ENCODE measurements at regions not wholly inside any gene's neighbourhood (a gene's known extent, or its start where the extent isn't known, plus 50 kb on each side); places are given as distances from the start of the nearest gene placed in this dataset.

GRCh38 chr1:199955235-199955634, 72.3 kb upstream of the NR5A2 start:
- H3K27me3 ChIP-seq: no peaks in the 10 kb centered on the region
- H3K9me3 ChIP-seq: no peaks in the 10 kb centered on the region
- intact Hi-C loops (cut with DNase I; ENCODE audit: low total_unique reads): no loop called here
- no peak overlapping the region for H3K4me3 ChIP-seq
- H3K4me1 ChIP-seq: no peaks in the 10 kb centered on the region
- no peak for DNase-seq
- no peak for TF ChIP-seq CTCF (IDR thresholded peaks at IDR 0.05)
- H3K36me3 ChIP-seq: no peaks in the 10 kb centered on the region
- H3K27ac ChIP-seq: no peak overlapping the region

GRCh38 chr1:199956005-199956404, 71.5 kb upstream of the NR5A2 start:
- Histone ChIP-seq H3K27ac (no peak overlapping the region), H3K4me1 (no peaks in the 10 kb centered on the region), H3K27me3 (no peaks in the 10 kb centered on the region), H3K4me3 (no peak overlapping the region), H3K36me3 (no peaks in the 10 kb centered on the region), H3K9me3 (no peaks in the 10 kb centered on the region)
- TF ChIP-seq CTCF (IDR thresholded peaks at IDR 0.05): no peak
- intact Hi-C loops (cut with DNase I; ENCODE audit: low total_unique reads): no loop called here
- no peak for DNase-seq

- no peak overlapping the region for H3K4me3 ChIP-seq
- no peak for TF ChIP-seq CTCF (IDR thresholded peaks at IDR 0.05)
- no peak overlapping the region for H3K27ac ChIP-seq
- H3K36me3 ChIP-seq: no peaks in the 10 kb centered on the region
- H3K27me3 ChIP-seq: no peaks in the 10 kb centered on the region
- no peaks in the 10 kb centered on the region for H3K9me3 ChIP-seq
- no peaks in the 10 kb centered on the region for H3K4me1 ChIP-seq
- intact Hi-C loops (cut with DNase I; ENCODE audit: low total_unique reads): no loop called here
- DNase-seq: no peak
These were observed 68.3 kb upstream of the NR5A2 start for GRCh38 chr1:199959033-199959774.

GRCh38 chr1:199959775-199960110, 67.8 kb upstream of the NR5A2 start:
- H3K9me3 ChIP-seq: no peaks in the 10 kb centered on the region
- no peaks in the 10 kb centered on the region for H3K27me3 ChIP-seq
- H3K27ac ChIP-seq: no peak overlapping the region
- DNase-seq: no peak
- intact Hi-C loops (cut with DNase I; ENCODE audit: low total_unique reads): no loop called here
- no peaks in the 10 kb centered on the region for H3K36me3 ChIP-seq
- TF ChIP-seq CTCF (IDR thresholded peaks at IDR 0.05): no peak
- H3K4me1 ChIP-seq: no peaks in the 10 kb centered on the region
- H3K4me3 ChIP-seq: no peak overlapping the region

GRCh38 chr1:199970125-199970524, 57.4 kb upstream of the NR5A2 start:
- H3K36me3 ChIP-seq: no peaks in the 10 kb centered on the region
- TF ChIP-seq CTCF (IDR thresholded peaks at IDR 0.05): no peak
- no peak overlapping the region for H3K4me3 ChIP-seq
- DNase-seq: no peak
- intact Hi-C loops (cut with DNase I; ENCODE audit: low total_unique reads): no loop called here
- no peak overlapping the region for H3K27ac ChIP-seq
- H3K27me3 ChIP-seq: peaks cover 0 to 3% of the 10 kb centered on the region in 2 donors
- H3K4me1 ChIP-seq: no peaks in the 10 kb centered on the region
- no peaks in the 10 kb centered on the region for H3K9me3 ChIP-seq

Measured in tibial artery (tissue), 4 donors.